ENCODE measurements at regions not wholly inside any gene's neighbourhood (a gene's known extent, or its start where the extent isn't known, plus 50 kb on each side); places are given as distances from the start of the nearest gene placed in this dataset.

GRCh38 chr3:127421943-127422662, 134.3 kb upstream of the PRR20G start:
- Mint-ChIP-seq H3K4me1 (ENCODE audit: unreplicated experiment) (peaks cover 15% of the 10 kb centered on the region), H3K27me3 (peaks cover 66% of the 10 kb centered on the region)
- no peak for TF ChIP-seq CTCF (conservative IDR thresholded peaks at IDR 0.05)

GRCh38 chr3:127420829-127421228, 133.0 kb upstream of the PRR20G start:
- no peak for DNase-seq (ENCODE audit: extremely low spot score, unreplicated experiment)
- Mint-ChIP-seq H3K27me3 (peaks cover 70% of the 10 kb centered on the region), H3K36me3 (no peaks in the 10 kb centered on the region), H3K9me3 (no peaks in the 10 kb centered on the region), H3K4me3 (no peak overlapping the region), H3K27ac (no peak overlapping the region), H3K4me1 (ENCODE audit: unreplicated experiment) (peaks cover 5% of the 10 kb centered on the region)
- no peak for TF ChIP-seq CTCF (conservative IDR thresholded peaks at IDR 0.05)

More at GRCh38 chr3:127421943-127422662, 134.3 kb upstream of the PRR20G start:
- DNase-seq (ENCODE audit: extremely low spot score, unreplicated experiment), result no peak
- Mint-ChIP-seq H3K27ac (no peak overlapping the region), H3K4me3 (no peak overlapping the region), H3K9me3 (no peaks in the 10 kb centered on the region), H3K36me3 (no peaks in the 10 kb centered on the region)

GRCh38 chr3:127419641-127420553, 132.1 kb upstream of the PRR20G start:
- peaks cover 71% of the 10 kb centered on the region for H3K27me3 Mint-ChIP-seq
- no peaks in the 10 kb centered on the region for H3K9me3 Mint-ChIP-seq
- peaks cover 3% of the 10 kb centered on the region for H3K4me1 Mint-ChIP-seq (ENCODE audit: unreplicated experiment)
- no peak for TF ChIP-seq CTCF (conservative IDR thresholded peaks at IDR 0.05)
- no peaks in the 10 kb centered on the region for H3K36me3 Mint-ChIP-seq
- DNase-seq (ENCODE audit: extremely low spot score, unreplicated experiment), result no peak
- no peak overlapping the region for H3K4me3 Mint-ChIP-seq
- no peak overlapping the region for H3K27ac Mint-ChIP-seq

GRCh38 chr3:127419182-127419581, 131.3 kb upstream of the PRR20G start:
- no peak for TF ChIP-seq CTCF (conservative IDR thresholded peaks at IDR 0.05)
- Mint-ChIP-seq H3K9me3 (no peaks in the 10 kb centered on the region), H3K27ac (no peak overlapping the region), H3K27me3 (peaks cover 69% of the 10 kb centered on the region), H3K36me3 (no peaks in the 10 kb centered on the region), H3K4me3 (no peak overlapping the region), H3K4me1 (ENCODE audit: unreplicated experiment) (no peaks in the 10 kb centered on the region)
- DNase-seq (ENCODE audit: extremely low spot score, unreplicated experiment), result no peak

GRCh38 chr3:127418560-127419147, 130.8 kb upstream of the PRR20G start:
- no peak overlapping the region for H3K27ac Mint-ChIP-seq

More at GRCh38 chr3:127418560-127419147, 130.8 kb upstream of the PRR20G start:
- DNase-seq (ENCODE audit: extremely low spot score, unreplicated experiment), result no peak
- no peak overlapping the region for H3K4me3 Mint-ChIP-seq
- peaks cover 67% of the 10 kb centered on the region for H3K27me3 Mint-ChIP-seq
- no peaks in the 10 kb centered on the region for H3K36me3 Mint-ChIP-seq
- H3K9me3 Mint-ChIP-seq, result no peaks in the 10 kb centered on the region
- no peak for TF ChIP-seq CTCF (conservative IDR thresholded peaks at IDR 0.05)
- H3K4me1 Mint-ChIP-seq (ENCODE audit: unreplicated experiment), result no peaks in the 10 kb centered on the region
